Testis (tissue), 2 donors: ENCODE measurements at regions not wholly inside any gene's neighbourhood (a gene's known extent, or its start where the extent isn't known, plus 50 kb on each side); places are given as distances from the start of the nearest gene placed in this dataset.

Source experiments
- DNase-seq: peaks from one replicate; pipeline ENCODE4 v3.0.0-alpha.2; 2019
- H3K27ac ChIP-seq, 2 donors: fragments of 200-600 bp; sonication (generic); one replicate each; pipeline ENCODE4 v1.5.1; 2019
- H3K27me3 ChIP-seq: fragments of 200-600 bp; sonication (generic); one replicate; pipeline ENCODE4 v1.5.1; 2019
- H3K36me3 ChIP-seq: fragments of 200-600 bp; sonication (generic); one replicate; pipeline ENCODE4 v1.5.1; 2017; ENCODE audit warnings: low read depth; ENCODE audit errors: missing control alignments
- H3K4me1 ChIP-seq: fragments of 200-600 bp; sonication (generic); one replicate; pipeline ENCODE4 v1.5.1; 2019
- H3K4me3 ChIP-seq, 2 donors: fragments of 200-600 bp; sonication (generic); one replicate each; pipeline ENCODE4 v1.5.1; 2017 to 2019
- H3K9me3 ChIP-seq: fragments of 200-600 bp; sonication (generic); one replicate; pipeline ENCODE4 v1.5.1; 2017
- POLR2A ChIP-seq: fragments of 450-650 bp; IDR thresholded peaks from one replicate; pipeline ENCODE4 v1.6.1; 2017; ENCODE audit warnings: antibody characterized with exemption, mild to moderate bottlenecking, moderate library complexity
- WGBS, 2 donors: methylation state at CpG; one replicate each; pipeline ENCODE4 v1.1.5; 2018; 5-methylcytosine and 5-hydroxymethylcytosine counted together
- intact Hi-C: fragments of 100-400 bp; cut with DNase I; formaldehyde crosslinking; loops from one replicate; pipeline ENCODE4 v1.15.1; 2023; ENCODE audit warnings: low total_unique reads
- TF ChIP-seq, protein P1 (sequence below), 3 experiments: fragments of 450-650 bp in 2 of 3; fragments of 200-600 bp in 1 of 3; sonication (generic) in 1 of 3; IDR thresholded peaks; one replicate each; pipeline ENCODE4 v1.5.1; 2016 to 2019; ENCODE audit warnings: antibody characterized with exemption in 3 of 3, mild to moderate bottlenecking in 2 of 3, moderate library complexity in 1 of 3

DNA sequence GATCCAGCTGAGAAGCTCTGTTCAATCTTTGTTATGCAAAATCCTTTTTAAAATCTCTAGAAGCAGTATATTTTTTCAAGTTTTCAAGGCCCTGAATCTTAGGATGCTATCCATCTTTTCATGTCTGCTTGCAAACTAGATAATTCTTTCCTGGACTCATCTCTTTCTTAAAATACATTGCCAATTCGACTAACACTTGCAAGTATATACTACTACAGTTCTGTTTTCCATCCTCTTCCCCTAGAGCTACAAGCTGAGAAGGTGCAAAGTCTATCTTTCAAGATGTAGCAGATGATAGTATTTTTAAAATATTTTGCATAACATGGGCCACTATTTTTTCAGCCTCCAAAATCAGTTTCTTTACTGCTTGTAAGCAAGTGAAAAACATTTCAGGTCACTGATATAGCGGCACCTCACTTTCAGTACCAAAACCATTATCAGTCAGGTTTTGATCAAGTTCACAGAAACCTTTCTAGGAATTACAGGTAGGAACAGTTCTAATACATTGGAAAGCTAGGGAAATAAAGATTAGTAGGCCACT, 196.4 kb upstream of the CDH20 start:
- DNase-seq = no peak
- Histone ChIP-seq H3K4me3 (no peak overlapping the region), H3K9me3 (no peaks in the 10 kb centered on the region), H3K36me3 (no peaks in the 10 kb centered on the region), H3K27ac (no peak overlapping the region), H3K27me3 (no peaks in the 10 kb centered on the region), H3K4me1 (no peaks in the 10 kb centered on the region)
- no peak for TF ChIP-seq POLR2A
- TF ChIP-seq, protein P1, sequence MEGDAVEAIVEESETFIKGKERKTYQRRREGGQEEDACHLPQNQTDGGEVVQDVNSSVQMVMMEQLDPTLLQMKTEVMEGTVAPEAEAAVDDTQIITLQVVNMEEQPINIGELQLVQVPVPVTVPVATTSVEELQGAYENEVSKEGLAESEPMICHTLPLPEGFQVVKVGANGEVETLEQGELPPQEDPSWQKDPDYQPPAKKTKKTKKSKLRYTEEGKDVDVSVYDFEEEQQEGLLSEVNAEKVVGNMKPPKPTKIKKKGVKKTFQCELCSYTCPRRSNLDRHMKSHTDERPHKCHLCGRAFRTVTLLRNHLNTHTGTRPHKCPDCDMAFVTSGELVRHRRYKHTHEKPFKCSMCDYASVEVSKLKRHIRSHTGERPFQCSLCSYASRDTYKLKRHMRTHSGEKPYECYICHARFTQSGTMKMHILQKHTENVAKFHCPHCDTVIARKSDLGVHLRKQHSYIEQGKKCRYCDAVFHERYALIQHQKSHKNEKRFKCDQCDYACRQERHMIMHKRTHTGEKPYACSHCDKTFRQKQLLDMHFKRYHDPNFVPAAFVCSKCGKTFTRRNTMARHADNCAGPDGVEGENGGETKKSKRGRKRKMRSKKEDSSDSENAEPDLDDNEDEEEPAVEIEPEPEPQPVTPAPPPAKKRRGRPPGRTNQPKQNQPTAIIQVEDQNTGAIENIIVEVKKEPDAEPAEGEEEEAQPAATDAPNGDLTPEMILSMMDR (IDR thresholded peaks at IDR 0.05) = no peak
- intact Hi-C loops = no loop called here
- WGBS, 2 donors = 80 to 87% methylated on average over 2 of the region's 2 CpGs

DNA sequence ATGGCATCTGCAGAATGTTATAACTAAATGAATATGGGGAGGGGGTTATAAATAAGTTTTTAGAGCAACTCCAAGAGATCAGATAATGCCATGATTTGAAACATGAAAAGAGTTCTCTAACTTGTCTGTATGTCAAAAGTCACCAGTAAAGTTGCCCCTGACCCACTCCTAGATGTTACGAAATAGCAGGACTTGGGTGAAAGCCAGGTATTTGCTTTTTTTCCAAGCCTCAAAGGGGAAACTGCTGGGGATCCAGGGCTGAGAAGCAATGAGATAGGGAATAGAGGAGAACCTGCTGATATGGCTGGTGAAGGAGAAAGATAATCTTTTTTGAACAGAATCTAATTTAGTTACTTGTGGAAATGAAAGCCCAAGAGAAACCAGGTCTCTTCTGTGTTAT, 191.5 kb upstream of the CDH20 start:
- TF ChIP-seq, protein P1 (IDR thresholded peaks at IDR 0.05) = no peak
- no peak for TF ChIP-seq POLR2A
- Histone ChIP-seq H3K27me3 (no peaks in the 10 kb centered on the region), H3K36me3 (no peaks in the 10 kb centered on the region), H3K9me3 (no peaks in the 10 kb centered on the region), H3K4me1 (no peaks in the 10 kb centered on the region), H3K27ac (no peak overlapping the region), H3K4me3 (no peak overlapping the region)
- DNase-seq = no peak
- WGBS, 2 donors = 63 to 76% methylated on average over 1 of the region's 1 CpG
- intact Hi-C loops = no loop called here

DNA sequence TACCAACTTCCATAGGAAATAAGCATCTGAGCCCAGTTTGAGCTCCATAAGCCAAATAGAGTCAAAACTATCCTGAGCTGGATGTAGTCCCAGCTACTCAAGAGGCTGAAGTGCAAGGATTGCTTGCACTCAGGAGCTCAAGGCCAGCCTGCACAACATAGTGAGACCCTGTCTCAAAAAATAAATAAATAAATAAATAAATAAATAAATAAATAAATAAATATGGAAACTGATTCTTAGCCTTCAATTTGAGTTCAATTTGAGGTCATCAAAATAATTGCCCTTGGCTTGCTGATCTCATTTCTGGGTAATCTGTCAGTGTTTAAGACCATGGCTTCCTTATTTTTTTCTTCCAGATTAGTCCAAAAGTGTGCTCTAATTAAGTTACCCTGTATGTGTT, 184.9 kb upstream of the CDH20 start:
- DNase-seq = no peak
- Histone ChIP-seq H3K9me3 (no peaks in the 10 kb centered on the region), H3K27ac (no peak overlapping the region), H3K27me3 (no peaks in the 10 kb centered on the region), H3K4me3 (no peak overlapping the region), H3K36me3 (no peaks in the 10 kb centered on the region), H3K4me1 (no peaks in the 10 kb centered on the region)
- intact Hi-C loops = no loop called here
- TF ChIP-seq, protein P1 (IDR thresholded peaks at IDR 0.05) = no peak
- TF ChIP-seq POLR2A = no peak

DNA sequence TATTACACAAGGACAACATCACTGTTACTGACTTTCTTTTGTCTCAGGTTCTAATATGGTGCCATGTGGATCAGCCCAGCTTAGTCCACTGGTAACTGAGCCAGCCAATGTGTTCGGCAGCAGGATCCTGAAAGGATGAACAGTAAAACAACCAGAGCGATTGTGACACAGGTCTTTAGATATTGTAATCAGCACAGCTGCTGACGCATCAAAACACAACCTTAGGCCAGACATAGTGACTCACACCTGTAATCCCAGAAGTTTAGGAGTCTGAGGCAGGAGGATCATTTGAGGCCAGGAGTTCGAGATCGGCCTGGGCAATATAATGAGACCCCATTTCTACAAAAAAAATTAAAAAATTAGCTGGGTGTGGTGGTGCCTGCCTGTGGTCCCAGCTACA, 183.4 kb upstream of the CDH20 start:
- no peak for TF ChIP-seq POLR2A
- TF ChIP-seq, protein P1 (IDR thresholded peaks at IDR 0.05) = no peak
- Histone ChIP-seq H3K27ac (no peak overlapping the region), H3K9me3 (no peaks in the 10 kb centered on the region), H3K27me3 (no peaks in the 10 kb centered on the region), H3K4me1 (no peaks in the 10 kb centered on the region), H3K4me3 (no peak overlapping the region), H3K36me3 (no peaks in the 10 kb centered on the region)
- 87 to 94% methylated on average over 5 of the region's 5 CpGs for WGBS, 2 donors
- DNase-seq = no peak
- intact Hi-C loops = no loop called here

DNA sequence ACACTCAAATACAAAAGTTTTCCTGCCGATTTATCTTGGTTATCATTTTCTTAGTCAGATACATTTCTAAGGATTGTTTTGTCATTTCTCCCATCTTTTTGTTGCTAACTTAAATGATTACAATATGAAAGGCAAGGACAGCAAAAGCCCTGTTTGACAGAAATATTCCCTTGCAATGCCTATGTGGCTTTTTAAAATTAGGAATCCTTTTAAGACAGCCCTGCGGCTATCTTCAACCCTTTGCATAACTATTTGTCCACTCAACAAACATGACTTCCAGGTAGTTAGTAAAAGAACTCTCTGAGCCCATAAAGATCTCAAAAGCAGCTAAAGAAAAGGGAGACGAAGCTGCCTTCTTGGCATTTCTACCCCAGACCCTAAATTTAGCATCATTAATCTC, 179.7 kb upstream of the CDH20 start:
- TF ChIP-seq, protein P1 (IDR thresholded peaks at IDR 0.05) = no peak
- no peak for TF ChIP-seq POLR2A
- WGBS, 2 donors = 79 to 83% methylated on average over 3 of the region's 3 CpGs
- no peaks in the 10 kb centered on the region for H3K36me3 ChIP-seq
- no peak overlapping the region for H3K4me3 ChIP-seq
- DNase-seq = no peak
- H3K27ac ChIP-seq = no peak overlapping the region
- no peaks in the 10 kb centered on the region for H3K27me3 ChIP-seq
- no peaks in the 10 kb centered on the region for H3K9me3 ChIP-seq
- no peaks in the 10 kb centered on the region for H3K4me1 ChIP-seq
- intact Hi-C loops = no loop called here
